Neuronal stem cell (in vitro differentiated cells): ENCODE measurements at regions not wholly inside any gene's neighbourhood (a gene's known extent, or its start where the extent isn't known, plus 50 kb on each side); places are given as distances from the start of the nearest gene placed in this dataset.

Experiments used
- DNase-seq: peaks from one replicate; pipeline ENCODE4 v3.0.0-alpha.2; 2013; ENCODE audit warnings: low spot score
- H2AFZ ChIP-seq: one replicate; pipeline ENCODE4 v1.6.1; 2013; ENCODE audit warnings: mild to moderate bottlenecking, low read length, inconsistent platforms
- H2AK5ac ChIP-seq: 2 replicates; pipeline ENCODE4 v1.6.1; 2013; ENCODE audit warnings: low read depth, mild to moderate bottlenecking, inconsistent platforms, low read length, moderate library complexity, mixed read lengths
- H2BK120ac ChIP-seq: 2 replicates; pipeline ENCODE4 v1.6.1; 2013; ENCODE audit warnings: low read depth, mild to moderate bottlenecking, inconsistent platforms, low read length, moderate library complexity, mixed read lengths
- H2BK12ac ChIP-seq: one replicate; pipeline ENCODE4 v1.6.1; 2013; ENCODE audit warnings: low read length, inconsistent platforms
- H2BK15ac ChIP-seq: 2 replicates; pipeline ENCODE4 v1.6.1; 2013; ENCODE audit warnings: mild to moderate bottlenecking, low read length, inconsistent platforms, mixed read lengths
- H2BK5ac ChIP-seq: one replicate; pipeline ENCODE4 v1.6.1; 2013; ENCODE audit warnings: inconsistent platforms, mild to moderate bottlenecking, low read length, moderate library complexity
- H3K14ac ChIP-seq: one replicate; pipeline ENCODE4 v1.6.1; 2013; ENCODE audit warnings: low read length, inconsistent platforms
- H3K18ac ChIP-seq: 2 replicates; pipeline ENCODE4 v1.6.1; 2013; ENCODE audit warnings: low read length, inconsistent platforms
- H3K23ac ChIP-seq: 2 replicates; pipeline ENCODE4 v1.6.1; 2013; ENCODE audit warnings: low read depth, mild to moderate bottlenecking, mixed read lengths, low read length, inconsistent platforms; ENCODE audit not compliant: poor library complexity
- H3K27ac ChIP-seq: replicated peaks from 3 replicates; pipeline ENCODE4 v1.5.1; 2013; ENCODE audit warnings: low read length, inconsistent platforms
- H3K27me3 ChIP-seq, 3 experiments: 2 replicates each; pipeline ENCODE4 v1.6.1; 2013; ENCODE audit warnings: low read length in 3 of 3, mild to moderate bottlenecking in 2 of 3, inconsistent platforms in 1 of 3, low read depth in 1 of 3, mixed read lengths in 1 of 3, moderate library complexity in 1 of 3; ENCODE audit not compliant: control insufficient read depth in 3 of 3, insufficient read depth in 3 of 3
- H3K36me3 ChIP-seq, 2 donors: replicated peaks in 1 of 2; 2 replicates each; pipeline ENCODE4 v1.6.1; 2013; ENCODE audit warnings: low read length in 2 of 2; ENCODE audit not compliant: control insufficient read depth in 2 of 2, insufficient read depth in 2 of 2
- H3K4ac ChIP-seq: 2 replicates; pipeline ENCODE4 v1.6.1; 2013; ENCODE audit warnings: inconsistent platforms, mild to moderate bottlenecking, low read length, moderate library complexity
- H3K4me1 ChIP-seq, 2 donors: 1 replicate in 1 of 2; 2 replicates in 1 of 2; pipeline ENCODE4 v1.6.1; 2013; ENCODE audit warnings: low read length in 2 of 2, low read depth in 1 of 2; ENCODE audit not compliant: control insufficient read depth in 2 of 2, insufficient read depth in 1 of 2
- H3K4me2 ChIP-seq: one replicate; pipeline ENCODE4 v1.6.1; 2013; ENCODE audit warnings: mild to moderate bottlenecking, low read length, inconsistent platforms; ENCODE audit not compliant: insufficient read depth, poor library complexity, severe bottlenecking
- H3K4me3 ChIP-seq, 2 donors: 2 replicates each; pipeline ENCODE4 v1.5.1; 2013; ENCODE audit warnings: low read length in 2 of 2, mild to moderate bottlenecking in 2 of 2, inconsistent platforms in 1 of 2, moderate library complexity in 1 of 2
- H3K79me1 ChIP-seq: one replicate; pipeline ENCODE4 v1.6.1; 2013; ENCODE audit warnings: low read depth, mild to moderate bottlenecking, inconsistent platforms, low read length, moderate library complexity
- H3K9ac ChIP-seq: one replicate; pipeline ENCODE4 v1.6.1; 2013; ENCODE audit warnings: mild to moderate bottlenecking, low read depth, low read length, inconsistent platforms; ENCODE audit not compliant: poor library complexity
- H3K9me3 ChIP-seq, 2 donors: replicated peaks in 1 of 2; 2 replicates each; pipeline versions ENCODE3 to v1.6.1; 2013; ENCODE audit warnings: low read length in 2 of 2, mild to moderate bottlenecking in 2 of 2, inconsistent platforms in 1 of 2, low read depth in 1 of 2, mixed read lengths in 1 of 2, moderate library complexity in 1 of 2; ENCODE audit not compliant: control insufficient read depth in 2 of 2, insufficient read depth in 1 of 2
- H4K8ac ChIP-seq: one replicate; pipeline ENCODE4 v1.6.1; 2013; ENCODE audit warnings: low read depth, mild to moderate bottlenecking, inconsistent platforms, low read length, moderate library complexity
- H4K91ac ChIP-seq: one replicate; pipeline ENCODE4 v1.6.1; 2013; ENCODE audit warnings: low read length, low read depth, mild to moderate bottlenecking, inconsistent platforms; ENCODE audit not compliant: poor library complexity
- WGBS, 2 donors: extraction: QIAGEN DNeasy Blood & Tissue Kit; methylation state at CpG; one replicate each; pipeline ENCODE4 v1.1.7; 2013; ENCODE audit warnings: missing lambda C conversion rate in 2 of 2, mixed read lengths in 1 of 2; ENCODE audit not compliant: insufficient read length in 2 of 2, insufficient replicate concordance in 1 of 2; ENCODE audit errors: extremely low coverage in 2 of 2; 5-methylcytosine and 5-hydroxymethylcytosine counted together

- H3K23ac ChIP-seq = no peak overlapping the region
- H3K4me1 ChIP-seq = peaks cover 0 to 16% of the 10 kb centered on the region in 2 donors
- no peak overlapping the region for H2BK12ac ChIP-seq
- no peaks in the 10 kb centered on the region for H3K36me3 ChIP-seq
- H3K9ac ChIP-seq = no peak overlapping the region
- H2BK5ac ChIP-seq = no peak overlapping the region
- H3K14ac ChIP-seq = no peak overlapping the region
- H3K9me3 ChIP-seq = no peaks in the 10 kb centered on the region
- H2BK120ac ChIP-seq = no peak overlapping the region
- H3K4me2 ChIP-seq = no peak overlapping the region
- H4K8ac ChIP-seq = no peak overlapping the region
- H3K18ac ChIP-seq = no peak overlapping the region
- no peak overlapping the region for H3K4me3 ChIP-seq
- no peak for DNase-seq
- H2BK15ac ChIP-seq = no peak overlapping the region
- no peak overlapping the region for H4K91ac ChIP-seq
- no CpG with 5 or more reads among the region's 12 CpGs for WGBS, 2 donors
- H2AFZ ChIP-seq = no peak overlapping the region
- no peak overlapping the region for H3K4ac ChIP-seq
- peaks cover 0 to 11% (median 0%) of the 10 kb centered on the region in 3 experiments for H3K27me3 ChIP-seq
- no peaks in the 10 kb centered on the region for H3K79me1 ChIP-seq
- no peak overlapping the region for H3K27ac ChIP-seq
- peak overlapping the region; percentile 16 for H2AK5ac ChIP-seq
Measured at GRCh38 chr11:44402466-44403075, 92.6 kb upstream of the ALX4 start.

- Histone ChIP-seq H2BK5ac (no peak overlapping the region), H3K4me1 (peaks cover 0 to 11% of the 10 kb centered on the region in 2 donors), H3K27ac (no peak overlapping the region), H3K79me1 (no peaks in the 10 kb centered on the region), H4K8ac (no peak overlapping the region), H4K91ac (no peak overlapping the region), H2BK15ac (no peak overlapping the region), H3K14ac (no peak overlapping the region), H3K18ac (no peak overlapping the region), H3K23ac (no peak overlapping the region), H3K4me3 (no peak overlapping the region), H2BK120ac (no peak overlapping the region), H3K9me3 (no peaks in the 10 kb centered on the region), H2BK12ac (no peak overlapping the region), H3K4me2 (no peak overlapping the region), H3K9ac (no peak overlapping the region), H2AFZ (no peak overlapping the region), H2AK5ac (no peak overlapping the region), H3K36me3 (no peaks in the 10 kb centered on the region), H3K27me3 (peaks cover 0 to 6% (median 0%) of the 10 kb centered on the region in 3 experiments), H3K4ac (no peak overlapping the region)
- no CpG with 5 or more reads among the region's 4 CpGs for WGBS, 2 donors
- no peak for DNase-seq
Measured at GRCh38 chr11:44403176-44403575, 93.2 kb upstream of the ALX4 start.

GRCh38 chr11:44403587-44404273 is 93.8 kb upstream of the ALX4 start:
- no peak overlapping the region for H3K4me3 ChIP-seq
- no peak overlapping the region for H2BK120ac ChIP-seq
- H3K36me3 ChIP-seq = no peaks in the 10 kb centered on the region
- WGBS, 2 donors = no CpG with 5 or more reads among the region's 6 CpGs
- DNase-seq = no peak
- no peak overlapping the region for H2BK15ac ChIP-seq
- H3K4me1 ChIP-seq = peaks cover 0 to 6% of the 10 kb centered on the region in 2 donors
- H2AFZ ChIP-seq = no peak overlapping the region
- no peak overlapping the region for H3K9ac ChIP-seq
- no peak overlapping the region for H2AK5ac ChIP-seq
- H3K4me2 ChIP-seq = no peak overlapping the region
- no peak overlapping the region for H3K4ac ChIP-seq
- H3K14ac ChIP-seq = no peak overlapping the region
- no peak overlapping the region for H4K8ac ChIP-seq
- no peak overlapping the region for H3K23ac ChIP-seq
- H4K91ac ChIP-seq = no peak overlapping the region
- no peak overlapping the region for H3K18ac ChIP-seq
- no peaks in the 10 kb centered on the region for H3K9me3 ChIP-seq
- H3K27ac ChIP-seq = no peak overlapping the region
- peaks cover 0 to 6% (median 0%) of the 10 kb centered on the region in 3 experiments for H3K27me3 ChIP-seq
- no peaks in the 10 kb centered on the region for H3K79me1 ChIP-seq
- H2BK5ac ChIP-seq = no peak overlapping the region
- H2BK12ac ChIP-seq = no peak overlapping the region

GRCh38 chr11:44404301-44404700 is 94.4 kb upstream of the ALX4 start:
- no peak overlapping the region for H2BK12ac ChIP-seq
- H2BK15ac ChIP-seq = no peak overlapping the region
- H2BK5ac ChIP-seq = no peak overlapping the region
- no peak for DNase-seq
- no peak overlapping the region for H3K18ac ChIP-seq
- H3K36me3 ChIP-seq = no peaks in the 10 kb centered on the region
- no peak overlapping the region for H4K8ac ChIP-seq
- no peak overlapping the region for H3K4me2 ChIP-seq
- H2BK120ac ChIP-seq = no peak overlapping the region
- H3K4me1 ChIP-seq = peaks cover 0 to 6% of the 10 kb centered on the region in 2 donors
- H2AK5ac ChIP-seq = no peak overlapping the region
- H3K27ac ChIP-seq = no peak overlapping the region
- WGBS, 2 donors = no CpG with 5 or more reads among the region's 6 CpGs
- no peak overlapping the region for H3K14ac ChIP-seq
- H2AFZ ChIP-seq = no peak overlapping the region
- no peak overlapping the region for H3K4me3 ChIP-seq
- no peak overlapping the region for H3K9ac ChIP-seq
- H3K9me3 ChIP-seq = no peaks in the 10 kb centered on the region
- H3K4ac ChIP-seq = no peak overlapping the region
- H3K27me3 ChIP-seq = peaks cover 0 to 6% (median 0%) of the 10 kb centered on the region in 3 experiments
- H3K23ac ChIP-seq = no peak overlapping the region
- H4K91ac ChIP-seq = no peak overlapping the region
- H3K79me1 ChIP-seq = no peaks in the 10 kb centered on the region
